ENCODE measurements at regions not wholly inside any gene's neighbourhood (a gene's known extent, or its start where the extent isn't known, plus 50 kb on each side); places are given as distances from the start of the nearest gene placed in this dataset.
"Not testable (repeated sequence)": the region's sequence is repeated elsewhere in the genome, so short reads cannot be mapped to it uniquely, and the experiment has no call there.

- no peak for DNase-seq
Observed at GRCh38 chr11:23873406-23873805, 623.4 kb upstream of the LUZP2 start.

DNA sequence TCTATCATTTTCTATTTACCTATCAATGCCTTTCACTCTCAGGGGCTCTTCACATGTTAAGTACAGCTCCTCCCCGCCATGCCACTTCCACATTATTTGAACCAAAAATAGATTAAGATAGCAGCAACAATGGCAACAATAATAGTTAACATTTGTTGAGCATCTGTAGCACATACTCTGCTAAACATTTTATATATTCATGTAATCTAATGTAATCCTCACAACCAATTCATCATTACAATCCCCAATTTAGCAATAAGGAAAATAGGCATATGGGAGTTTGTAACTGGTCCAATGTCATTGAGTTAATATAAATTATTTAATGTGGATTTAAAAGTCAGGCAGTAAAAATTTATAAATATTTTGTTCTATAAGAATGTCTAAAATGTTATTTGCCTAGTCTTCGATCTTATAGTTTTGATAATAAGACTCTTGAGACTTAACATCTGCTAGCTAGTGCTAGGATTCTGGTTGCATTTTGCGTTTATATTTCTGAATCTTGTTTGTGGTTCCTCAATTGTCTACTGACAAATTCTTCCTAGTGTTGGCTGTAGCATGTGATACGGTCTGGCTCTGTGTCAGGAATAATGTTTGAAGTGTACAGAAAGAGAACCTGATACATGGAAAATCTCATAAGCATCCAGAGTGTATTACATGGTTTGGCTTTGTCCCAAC is 621.5 kb upstream of the LUZP2 start:
- DNase-seq: no peak

DNA sequence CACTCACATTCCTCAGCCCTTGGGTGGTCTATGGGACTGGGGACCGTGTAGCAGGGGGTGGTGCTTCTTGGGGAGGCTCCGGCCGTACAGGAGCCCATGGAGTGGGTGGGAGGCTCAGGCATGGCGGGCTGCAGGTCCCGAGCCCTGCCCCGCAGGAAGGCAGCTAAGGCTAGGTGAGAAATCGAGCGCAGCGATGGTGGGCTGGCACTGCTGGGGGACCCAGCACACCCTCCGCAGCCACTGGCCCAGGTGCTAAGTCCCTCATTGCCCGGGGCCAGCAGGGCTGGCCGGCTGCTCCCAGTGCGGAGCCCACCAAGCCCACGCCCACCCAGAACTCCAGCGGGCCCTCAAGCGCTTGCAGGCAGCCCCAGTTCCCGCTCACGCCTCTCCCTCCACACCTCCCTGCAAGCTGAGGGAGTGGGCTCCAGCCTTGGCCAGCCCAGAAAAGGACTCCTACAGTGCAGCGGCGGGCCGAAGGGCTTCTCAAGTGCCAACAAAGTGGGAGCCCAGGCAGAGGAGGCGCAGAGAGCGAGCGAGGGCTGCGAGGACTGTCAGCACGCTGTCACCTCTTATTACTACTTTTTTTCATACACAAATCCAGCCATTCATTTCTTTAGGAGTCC is 613.3 kb upstream of the LUZP2 start:
- not testable (repeated sequence) for DNase-seq

- DNase-seq: no peak
Observed at GRCh38 chr11:23884341-23884740, 612.5 kb upstream of the LUZP2 start.

DNA sequence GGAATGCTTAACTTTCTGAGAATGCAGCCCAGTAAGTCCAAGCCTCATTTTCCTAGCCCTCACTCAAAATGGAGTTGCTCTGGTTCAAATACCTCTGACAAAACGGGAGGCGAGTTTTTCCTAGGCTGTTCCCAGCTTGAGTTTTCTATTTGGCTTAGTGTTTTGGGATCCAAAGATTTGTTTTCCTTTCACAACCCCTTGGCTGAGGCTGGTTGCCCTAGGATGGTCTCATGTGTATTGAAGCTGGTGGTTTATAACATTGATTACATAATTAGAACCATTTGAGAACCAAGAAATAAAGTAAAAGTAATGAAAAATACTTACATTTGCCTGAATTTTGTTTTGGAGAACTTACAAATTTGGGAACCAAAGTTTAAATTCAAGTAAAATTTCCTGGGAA is 611.1 kb upstream of the LUZP2 start:
- no peak for DNase-seq

- DNase-seq: not testable (repeated sequence)
Observed at GRCh38 chr11:23887122-23887521, 609.7 kb upstream of the LUZP2 start.

- DNase-seq: no peak
Observed at GRCh38 chr11:23893126-23893525, 603.7 kb upstream of the LUZP2 start.

GRCh38 chr11:23897453-23898286 is 599.2 kb upstream of the LUZP2 start:
- DNase-seq: no peak

- DNase-seq: no peak
Observed at GRCh38 chr11:23903044-23903704, 593.7 kb upstream of the LUZP2 start.

DNA sequence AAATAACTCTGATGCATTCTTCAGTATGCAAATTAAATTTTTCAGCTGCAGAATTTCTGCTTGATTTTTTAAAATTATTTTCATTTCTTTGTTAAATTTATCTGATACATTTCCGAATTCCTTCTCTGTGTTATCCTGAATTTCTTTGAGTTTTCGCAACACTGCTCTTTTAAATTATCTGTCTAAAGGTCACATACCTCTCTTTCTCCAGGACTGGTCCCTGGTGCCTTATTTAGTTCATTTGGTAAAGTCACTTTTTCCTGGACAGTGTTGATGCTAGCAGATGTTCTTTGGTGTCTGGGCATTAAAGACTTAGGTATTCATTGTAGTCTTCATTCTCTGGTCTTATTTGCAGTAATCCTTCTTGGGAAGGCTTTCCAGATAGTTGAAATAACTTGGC is 577.4 kb upstream of the LUZP2 start:
- no peak for DNase-seq

- DNase-seq: no peak
Observed at GRCh38 chr11:23923357-23923756, 573.5 kb upstream of the LUZP2 start.

DNA sequence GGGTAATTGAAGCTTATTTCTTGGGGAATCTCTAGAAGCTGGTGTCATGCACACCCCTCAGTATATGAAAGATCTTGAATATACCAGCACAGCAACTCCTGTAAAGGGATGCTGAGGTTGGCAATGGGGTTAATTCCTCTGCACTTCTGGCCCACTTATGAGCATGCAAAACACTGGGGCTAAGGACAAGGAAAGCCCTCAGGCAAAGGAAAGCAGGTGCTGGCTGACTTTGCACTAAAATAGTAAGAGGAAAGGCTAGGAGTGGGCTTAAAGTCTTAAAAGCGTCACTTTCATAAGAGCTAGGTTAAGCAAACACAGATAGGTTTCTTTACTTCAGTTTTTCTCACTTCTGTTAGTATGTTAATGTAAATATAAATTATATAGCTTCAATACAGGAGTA is 572.6 kb upstream of the LUZP2 start:
- DNase-seq: no peak

- no peak for DNase-seq
Observed at GRCh38 chr11:23931443-23931842, 565.4 kb upstream of the LUZP2 start.

GRCh38 chr11:23932485-23932898 is 564.4 kb upstream of the LUZP2 start:
- DNase-seq: no peak

- no peak for DNase-seq
Observed at GRCh38 chr11:23933721-23934120, 563.1 kb upstream of the LUZP2 start.

DNA sequence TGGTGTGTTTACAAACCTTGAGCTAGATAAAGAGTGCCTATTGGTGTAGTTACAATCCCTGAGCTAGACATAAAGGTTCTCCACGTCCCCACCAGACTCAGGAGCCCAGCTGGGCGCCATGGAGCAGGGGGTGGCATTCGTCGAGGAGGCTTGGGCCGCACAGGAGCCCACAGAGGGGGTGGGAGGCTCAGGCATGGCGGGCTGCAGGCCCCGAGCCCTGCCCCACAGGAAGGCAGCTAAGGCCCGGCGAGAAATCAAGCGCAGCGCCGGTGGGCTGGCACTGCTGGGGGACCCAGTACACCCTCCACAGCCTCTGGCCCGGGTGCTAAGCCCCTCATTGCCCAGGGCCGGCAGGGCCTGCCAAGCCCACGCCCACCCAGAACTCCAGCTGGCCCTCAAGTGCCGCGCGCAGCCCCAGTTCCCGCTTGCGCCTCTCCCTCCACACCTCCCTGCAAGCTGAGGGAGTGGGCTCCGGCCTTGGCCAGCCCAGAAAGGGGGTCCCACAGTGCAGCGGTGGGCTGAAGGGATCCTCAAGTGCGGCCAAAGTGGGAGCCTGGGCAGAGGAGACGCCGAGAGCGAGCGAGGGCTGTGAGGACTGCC is 562.1 kb upstream of the LUZP2 start:
- DNase-seq: not testable (repeated sequence)

DNA sequence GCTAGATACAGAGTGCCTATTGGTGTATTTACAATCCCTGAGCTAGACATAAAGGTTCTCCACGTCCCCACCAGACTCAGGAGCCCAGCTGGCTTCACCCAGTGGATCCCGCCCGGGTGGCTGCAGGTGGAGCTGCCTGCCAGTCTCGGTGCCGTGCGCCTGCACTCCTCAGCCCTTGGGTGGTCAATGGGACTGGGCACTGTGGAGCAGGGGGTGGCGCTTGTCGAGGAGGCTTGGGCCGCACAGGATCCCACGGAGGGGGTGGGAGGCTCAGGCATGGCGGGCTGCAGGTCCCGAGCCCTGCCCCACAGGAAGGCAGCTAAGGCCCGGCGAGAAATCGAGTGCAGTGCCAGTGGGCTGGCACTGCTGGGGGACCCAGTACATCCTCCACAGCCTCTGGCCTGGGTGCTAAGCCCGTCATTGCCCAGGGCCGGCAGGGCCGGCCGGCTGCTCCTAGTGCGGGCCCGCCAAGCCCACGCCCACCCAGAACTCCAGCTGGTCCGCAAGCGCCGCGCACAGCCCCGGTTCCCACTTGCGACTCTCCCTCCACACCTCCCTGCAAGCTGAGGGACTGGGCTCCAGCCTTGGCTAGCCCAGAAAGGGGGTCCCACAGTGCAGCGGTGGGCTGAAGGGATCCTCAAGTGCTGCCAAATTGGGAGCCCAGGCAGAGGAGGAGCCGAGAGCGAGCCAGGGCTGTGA is 554.6 kb upstream of the LUZP2 start:
- DNase-seq: not testable (repeated sequence)

- no peak for DNase-seq
Observed at GRCh38 chr11:23944923-23945322, 551.9 kb upstream of the LUZP2 start.

- DNase-seq: no peak
Observed at GRCh38 chr11:23947883-23948282, 549.0 kb upstream of the LUZP2 start.

DNA sequence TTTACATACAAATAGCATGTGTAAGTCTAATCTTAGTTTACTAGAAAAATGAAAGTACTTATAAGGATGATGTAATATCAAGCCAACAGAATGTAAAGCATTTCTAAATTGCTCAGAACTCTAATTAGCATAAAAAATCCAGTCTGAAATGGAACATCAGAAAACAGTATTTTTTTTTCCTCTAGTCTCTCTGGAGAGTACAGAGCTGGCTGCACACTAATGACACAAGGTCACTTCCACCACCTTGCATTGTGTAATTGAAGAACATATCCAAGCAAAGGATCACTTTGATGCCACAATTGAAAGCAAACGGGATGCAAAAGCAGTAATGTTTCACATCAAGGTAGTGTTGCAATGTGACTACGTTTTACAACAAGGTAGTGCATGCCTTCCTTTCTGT is 548.0 kb upstream of the LUZP2 start:
- DNase-seq: no peak

DNA sequence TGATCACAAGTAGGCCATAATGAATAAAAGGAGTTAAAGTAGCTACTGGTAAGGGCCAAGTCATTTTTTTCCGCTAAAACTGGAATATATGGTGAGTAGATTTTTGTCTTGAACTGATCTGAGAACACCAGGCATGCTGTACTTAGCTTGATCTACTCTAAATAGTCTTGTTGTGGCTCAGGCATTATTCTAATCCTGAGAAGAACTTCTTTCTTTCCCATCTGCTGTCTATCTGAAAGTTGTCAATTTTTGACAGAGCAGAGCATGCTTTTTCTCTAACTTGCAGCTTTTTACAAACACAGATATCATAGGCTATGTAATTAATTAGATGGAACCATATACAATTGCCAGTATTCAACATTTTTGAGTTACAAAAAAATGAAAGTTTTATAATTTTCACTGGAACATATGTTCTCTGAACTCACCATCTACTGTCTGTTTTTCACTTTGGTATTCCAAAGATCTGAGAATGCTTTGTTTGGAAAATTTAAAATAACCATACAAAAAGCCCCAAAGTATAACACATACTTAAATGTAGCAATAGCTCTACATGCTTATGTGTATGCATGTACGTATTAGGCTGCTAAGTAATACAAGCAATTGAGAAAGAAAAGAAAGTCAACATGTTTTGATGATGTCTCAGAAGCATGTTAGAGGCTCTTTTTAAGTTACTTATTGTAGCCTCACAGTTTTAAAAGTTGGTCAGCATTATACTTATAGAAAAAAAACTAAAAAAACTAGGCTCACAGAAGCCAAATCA is 542.7 kb upstream of the LUZP2 start:
- DNase-seq: no peak

All from left kidney (tissue), 1 donor.